Breast epithelium (tissue), 3 donors: ENCODE measurements at regions not wholly inside any gene's neighbourhood (a gene's known extent, or its start where the extent isn't known, plus 50 kb on each side); places are given as distances from the start of the nearest gene placed in this dataset.

Source experiments
- CTCF ChIP-seq, 3 donors: fragments of 450-650 bp; IDR thresholded peaks; one replicate each; pipeline ENCODE4 v1.5.1; 2016 to 2017; ENCODE audit warnings: antibody characterized with exemption in 3 of 3, mild to moderate bottlenecking in 3 of 3, moderate library complexity in 3 of 3
- POLR2AphosphoS5 ChIP-seq, 3 donors: sonication (generic); formaldehyde crosslinking; IDR thresholded peaks; one replicate each; pipeline ENCODE4 v1.6.1; 2017; ENCODE audit warnings: antibody characterized with exemption in 3 of 3

- no peak for TF ChIP-seq CTCF (IDR thresholded peaks at IDR 0.05)
- TF ChIP-seq POLR2AphosphoS5 (IDR thresholded peaks at IDR 0.05): no peak
Measured at GRCh38 chr1:223483511-223483910, 90.3 kb downstream of the CCDC185 start.
